Endothelial cell of umbilical vein (primary cell): ENCODE measurements at regions not wholly inside any gene's neighbourhood (a gene's known extent, or its start where the extent isn't known, plus 50 kb on each side); places are given as distances from the start of the nearest gene placed in this dataset.

Experiments
- BruUV-seq: library from RNA; stranded (reverse); fragments of 400-500 nt; replicated peaks from 2 replicates; lab custom pipeline; 2021; lab: Mats Ljungman, UMichigan
- CTCF ChIA-PET: fragments of 300-600, 350-600 bp; sonication (Branson Sonifier 250); formaldehyde crosslinking; loops from one replicate; lab custom pipeline; 2021; ENCODE audit warnings: antibody characterized with exemption, inconsistent platforms; lab: Charles Lee
- POLR2A ChIA-PET: fragments of 300-600, 350-600 bp; sonication (Branson Sonifier 250); formaldehyde crosslinking; loops from one replicate; lab custom pipeline; 2021; ENCODE audit warnings: antibody characterized with exemption, inconsistent platforms; lab: Charles Lee
- DNase-seq: peaks from one replicate; pipeline ENCODE4 v3.0.0-alpha.2; 2011; ENCODE audit warnings: low read depth, low spot score
- FAIRE-seq: peaks from 2 replicates; lab custom pipeline; 2011; peaks lifted over from hg19 to GRCh38; lab: Jason Lieb, UNC
- H2AFZ ChIP-seq: 2 replicates; pipeline ENCODE4 v1.6.0; 2012; ENCODE audit warnings: low read depth, low read length, control low read depth, inconsistent platforms
- H3K27ac ChIP-seq: 2 replicates; pipeline ENCODE4 v1.5.1; 2011; ENCODE audit warnings: low read depth, mild to moderate bottlenecking, control low read depth, low read length, moderate library complexity; ENCODE audit not compliant: insufficient read depth
- H3K27me3 ChIP-seq, 2 experiments: 2 replicates each; pipeline versions ENCODE4 v1.6.0 to v1.6.1; 2011; ENCODE audit warnings: low read length in 2 of 2, mixed read lengths in 1 of 2; ENCODE audit not compliant: control insufficient read depth in 2 of 2, insufficient read depth in 2 of 2
- H3K36me3 ChIP-seq, 2 experiments: 2 replicates in 1 of 2; 3 replicates in 1 of 2; pipeline ENCODE4 v1.5.1; 2011; ENCODE audit warnings: low read length in 2 of 2, mild to moderate bottlenecking in 1 of 2, moderate library complexity in 1 of 2; ENCODE audit not compliant: control insufficient read depth in 2 of 2, insufficient read depth in 2 of 2; ENCODE audit errors: extremely low read depth in 1 of 2
- H3K4me1 ChIP-seq: 3 replicates; pipeline ENCODE4 v1.5.1; 2011; ENCODE audit warnings: mild to moderate bottlenecking, low read length; ENCODE audit not compliant: control insufficient read depth, insufficient read depth; ENCODE audit errors: extremely low read depth
- H3K4me2 ChIP-seq: 2 replicates; pipeline ENCODE4 v1.6.1; 2011; ENCODE audit warnings: low read length, control low read depth, mixed read lengths; ENCODE audit not compliant: insufficient read depth
- H3K4me3 ChIP-seq, 3 experiments: fragments of 200-600 bp in 1 of 3; sonication (generic), shearing (Covaris generic) in 1 of 3; replicated peaks in 1 of 3; 2 replicates each; pipeline ENCODE4 v1.5.1; 2011 to 2016; ENCODE audit warnings: control low read depth in 3 of 3, low read length in 3 of 3, mild to moderate bottlenecking in 2 of 3, inconsistent platforms in 1 of 3, low read depth in 1 of 3, moderate library complexity in 1 of 3; ENCODE audit not compliant: insufficient read depth in 1 of 3
- H3K79me2 ChIP-seq: 2 replicates; pipeline ENCODE4 v1.6.0; 2012; ENCODE audit warnings: low read length, inconsistent platforms; ENCODE audit not compliant: control insufficient read depth, insufficient read depth
- H3K9ac ChIP-seq: replicated peaks from 2 replicates; pipeline ENCODE3; 2011; ENCODE audit warnings: low read length, control low read depth; ENCODE audit not compliant: insufficient read depth; ENCODE audit errors: extremely low read depth
- H3K9me1 ChIP-seq: replicated peaks from 3 replicates; pipeline ENCODE4 v1.6.0; 2011; ENCODE audit warnings: mild to moderate bottlenecking, low read length; ENCODE audit not compliant: control insufficient read depth, insufficient read depth; ENCODE audit errors: extremely low read depth
- H3K9me3 ChIP-seq: replicated peaks from 2 replicates; pipeline ENCODE4 v1.5.1; 2012; ENCODE audit warnings: low read length, inconsistent platforms; ENCODE audit not compliant: control insufficient read depth, insufficient read depth
- H4K20me1 ChIP-seq: replicated peaks from 2 replicates; pipeline ENCODE3; 2011; ENCODE audit warnings: mild to moderate bottlenecking, low read length; ENCODE audit not compliant: control insufficient read depth, insufficient read depth; ENCODE audit errors: extremely low read depth
- CTCF ChIP-seq, 2 donors: IDR thresholded peaks; 1 replicate in 1 of 2; 2 replicates in 1 of 2; pipeline ENCODE4 v1.5.1; 2011; ENCODE audit warnings: low read length in 2 of 2, mild to moderate bottlenecking in 2 of 2, moderate library complexity in 2 of 2, control low read depth in 1 of 2, inconsistent platforms in 1 of 2, low read depth in 1 of 2; ENCODE audit not compliant: insufficient read depth in 1 of 2; ENCODE audit errors: extremely low read depth in 1 of 2
- EZH2 ChIP-seq: IDR thresholded peaks from 2 replicates; pipeline ENCODE4 v1.6.1; 2012; ENCODE audit warnings: borderline replicate concordance, low read depth, mild to moderate bottlenecking, moderate library complexity, low read length, inconsistent platforms; ENCODE audit not compliant: severe bottlenecking
- FOS ChIP-seq: IDR thresholded peaks from 2 replicates; pipeline ENCODE4 v1.6.1; 2011; ENCODE audit warnings: mild to moderate bottlenecking, low read length, moderate library complexity, borderline replicate concordance; ENCODE audit not compliant: insufficient read depth
- GATA2 ChIP-seq: IDR thresholded peaks from 2 replicates; pipeline ENCODE4 v1.7.0; 2011; ENCODE audit warnings: low read depth, mild to moderate bottlenecking, moderate library complexity, mixed read lengths, low read length; ENCODE audit not compliant: insufficient read length, insufficient read depth
- JUN ChIP-seq: IDR thresholded peaks from 2 replicates; pipeline ENCODE4 v1.6.1; 2011; ENCODE audit warnings: borderline replicate concordance, low read depth; ENCODE audit not compliant: insufficient read length, insufficient read depth
- MAX ChIP-seq: IDR thresholded peaks from 2 replicates; pipeline ENCODE4 v1.6.1; 2011; ENCODE audit not compliant: insufficient read depth, insufficient read length
- MYC ChIP-seq: IDR thresholded peaks from one replicate; pipeline ENCODE4 v1.6.1; 2011; ENCODE audit warnings: mild to moderate bottlenecking, low read depth, low read length
- POLR2A ChIP-seq: IDR thresholded peaks from 2 replicates; pipeline ENCODE4 v1.6.1; 2012; ENCODE audit warnings: low read depth, mild to moderate bottlenecking, control low read depth, low read length
- POLR2AphosphoS5 ChIP-seq: IDR thresholded peaks from 2 replicates; pipeline ENCODE4 v1.6.1; 2012; ENCODE audit warnings: low read depth, mild to moderate bottlenecking, control low read depth, low read length, moderate library complexity; ENCODE audit not compliant: insufficient read depth
- dilution Hi-C: fragments of 300-500 bp; cut with MboI; formaldehyde crosslinking; loops from one replicate; pipeline ENCODE4 v1.15.0; 2019; ENCODE audit warnings: low sequenced_read_pairs; ENCODE audit not compliant: extremely low pct_ligation_motif_present
- intact Hi-C: fragments of 100-400 bp; cut with micrococcal nuclease; formaldehyde crosslinking; loops from one replicate; pipeline ENCODE4 v1.10.0; 2022

GRCh38 chr18:57207124-57207916, 60.4 kb downstream of the BOD1L2 start:
- DNase-seq (no peak), FAIRE-seq (no peak)
- H3K36me3 ChIP-seq: no peaks in the 10 kb centered on the region
- peaks cover 3% of the 10 kb centered on the region for H3K4me1 ChIP-seq
- no peaks in the 10 kb centered on the region for H3K79me2 ChIP-seq
- intact Hi-C loops: no loop called here
- no peak overlapping the region for H3K4me2 ChIP-seq
- no peak overlapping the region for H3K4me3 ChIP-seq
- dilution Hi-C loops: no loop called here
- no peaks in the 10 kb centered on the region for H4K20me1 ChIP-seq
- ChIA-PET CTCF (no interaction called here), POLR2A (no interaction called here)
- BruUV-seq: no TSS peak
- no peaks in the 10 kb centered on the region for H3K9me1 ChIP-seq
- TF ChIP-seq POLR2A (no peak), MYC (no peak), POLR2AphosphoS5 (no peak), MAX (no peak), GATA2 (no peak), JUN (no peak), EZH2 (no peak), FOS (no peak), CTCF (IDR thresholded peaks at IDR 0.05; ENCODE audit: extremely low read depth in 1 of 2, insufficient read depth in 1 of 2, low read depth in 1 of 2, low read length in 2 of 2) (no peak)
- H2AFZ ChIP-seq: no peak overlapping the region
- peaks cover 0 to 2% of the 10 kb centered on the region in 2 experiments for H3K27me3 ChIP-seq
- no peak overlapping the region for H3K9ac ChIP-seq
- no peaks in the 10 kb centered on the region for H3K9me3 ChIP-seq
- no peak overlapping the region for H3K27ac ChIP-seq
